Hematopoietic multipotent progenitor cell treated with erythropoietin and hydrocortisone succinate and interleukin-3 and kit ligand, for 15 days (in vitro differentiated cells): ENCODE measurements at regions not wholly inside any gene's neighbourhood (a gene's known extent, or its start where the extent isn't known, plus 50 kb on each side); places are given as distances from the start of the nearest gene placed in this dataset.
"Not testable (repeated sequence)": the region's sequence is repeated elsewhere in the genome, so short reads cannot be mapped to it uniquely, and the experiment has no call there.

Source experiments
- DNase-seq: peaks from one replicate; pipeline ENCODE4 v3.0.0-alpha.2; 2015; ENCODE audit warnings: low spot score

- no peak for DNase-seq
Observed at GRCh38 chr3:155995525-155996370, 124.6 kb upstream of the KCNAB1 start.

- DNase-seq: no peak
Observed at GRCh38 chr3:155996882-155997281, 123.5 kb upstream of the KCNAB1 start.

- not testable (repeated sequence) for DNase-seq
Observed at GRCh38 chr3:155998173-155998572, 122.2 kb upstream of the KCNAB1 start.

- DNase-seq: no peak
Observed at GRCh38 chr3:156005736-156006135, 114.6 kb upstream of the KCNAB1 start.

- no peak for DNase-seq
Observed at GRCh38 chr3:156010829-156011228, 109.5 kb upstream of the KCNAB1 start.

- no peak for DNase-seq
Observed at GRCh38 chr3:156014489-156014888, 105.9 kb upstream of the KCNAB1 start.

GRCh38 chr3:156016902-156017301 lies 103.5 kb upstream of the KCNAB1 start:
- DNase-seq: no peak

- DNase-seq: no peak
Observed at GRCh38 chr3:156017352-156018030, 102.9 kb upstream of the KCNAB1 start.

- no peak for DNase-seq
Observed at GRCh38 chr3:156024904-156025533, 95.4 kb upstream of the KCNAB1 start.

- DNase-seq: no peak
Observed at GRCh38 chr3:156029208-156029607, 91.2 kb upstream of the KCNAB1 start.

GRCh38 chr3:156030723-156031122 lies 89.7 kb upstream of the KCNAB1 start:
- no peak for DNase-seq

- DNase-seq: no peak
Observed at GRCh38 chr3:156033428-156033827, 87.0 kb upstream of the KCNAB1 start.

GRCh38 chr3:156035158-156035557 lies 85.2 kb upstream of the KCNAB1 start:
- DNase-seq: no peak

- no peak for DNase-seq
Observed at GRCh38 chr3:156036258-156037053, 83.9 kb upstream of the KCNAB1 start.

GRCh38 chr3:156037356-156037755 lies 83.0 kb upstream of the KCNAB1 start:
- no peak for DNase-seq

GRCh38 chr3:156038869-156039268 lies 81.5 kb upstream of the KCNAB1 start:
- DNase-seq: no peak

- DNase-seq: no peak
Observed at GRCh38 chr3:156040041-156040440, 80.3 kb upstream of the KCNAB1 start.

- DNase-seq: not testable (repeated sequence)
Observed at GRCh38 chr3:156041216-156041841, 79.0 kb upstream of the KCNAB1 start.

- DNase-seq: not testable (repeated sequence)
Observed at GRCh38 chr3:156041856-156042255, 78.5 kb upstream of the KCNAB1 start.

GRCh38 chr3:156043832-156044633 lies 76.3 kb upstream of the KCNAB1 start:
- DNase-seq: peak; percentile 7

- DNase-seq: no peak
Observed at GRCh38 chr3:156044634-156044975, 75.8 kb upstream of the KCNAB1 start.
